Trophoblast cell (in vitro differentiated cells and primary cell): ENCODE measurements at regions not wholly inside any gene's neighbourhood (a gene's known extent, or its start where the extent isn't known, plus 50 kb on each side); places are given as distances from the start of the nearest gene placed in this dataset.
"Not testable (repeated sequence)": the region's sequence is repeated elsewhere in the genome, so short reads cannot be mapped to it uniquely, and the experiment has no call there.

Experiments
- DNase-seq, 2 donors: peaks; one replicate each; pipeline ENCODE4 v3.0.0-alpha.2; 2016
- H2AFZ ChIP-seq: 2 replicates; pipeline ENCODE4 v1.6.1; 2013; ENCODE audit warnings: low read length, moderate library complexity, mild to moderate bottlenecking; ENCODE audit not compliant: insufficient read depth, poor library complexity
- H2AK5ac ChIP-seq: 2 replicates; pipeline ENCODE4 v1.6.1; 2013; ENCODE audit warnings: mild to moderate bottlenecking, low read length
- H2BK120ac ChIP-seq: 2 replicates; pipeline ENCODE4 v1.6.1; 2013; ENCODE audit warnings: low read length, mild to moderate bottlenecking, moderate library complexity; ENCODE audit not compliant: insufficient read depth, poor library complexity
- H2BK12ac ChIP-seq: 2 replicates; pipeline ENCODE4 v1.6.1; 2013; ENCODE audit warnings: mild to moderate bottlenecking, low read length, moderate library complexity
- H2BK5ac ChIP-seq: 2 replicates; pipeline ENCODE4 v1.6.1; 2013; ENCODE audit warnings: low read length, low read depth, moderate library complexity, mild to moderate bottlenecking; ENCODE audit not compliant: poor library complexity
- H3K14ac ChIP-seq: 2 replicates; pipeline ENCODE4 v1.6.1; 2013; ENCODE audit warnings: mild to moderate bottlenecking, low read length
- H3K18ac ChIP-seq: 2 replicates; pipeline ENCODE4 v1.6.1; 2013; ENCODE audit warnings: mild to moderate bottlenecking, low read length
- H3K23ac ChIP-seq: 2 replicates; pipeline ENCODE4 v1.6.1; 2013; ENCODE audit warnings: low read length
- H3K27ac ChIP-seq: 2 replicates; pipeline ENCODE4 v1.5.1; 2013; ENCODE audit warnings: low read depth, mild to moderate bottlenecking, inconsistent platforms, low read length, moderate library complexity
- H3K27me3 ChIP-seq: 2 replicates; pipeline ENCODE4 v1.6.1; 2013; ENCODE audit warnings: inconsistent platforms, mild to moderate bottlenecking, low read length, moderate library complexity; ENCODE audit not compliant: insufficient read depth
- H3K36me3 ChIP-seq, 2 experiments: 1 replicate in 1 of 2; 2 replicates in 1 of 2; pipeline ENCODE4 v1.6.1; 2013; ENCODE audit warnings: low read length in 2 of 2, mild to moderate bottlenecking in 2 of 2, moderate library complexity in 1 of 2; ENCODE audit not compliant: insufficient read depth in 2 of 2, control insufficient read depth in 1 of 2
- H3K4ac ChIP-seq: 2 replicates; pipeline ENCODE4 v1.6.1; 2013; ENCODE audit warnings: low read depth, mild to moderate bottlenecking, low read length, moderate library complexity
- H3K4me1 ChIP-seq, 2 experiments: 1 replicate in 1 of 2; 2 replicates in 1 of 2; pipeline ENCODE4 v1.6.1; 2013; ENCODE audit warnings: low read length in 2 of 2, mild to moderate bottlenecking in 2 of 2, moderate library complexity in 1 of 2; ENCODE audit not compliant: insufficient read depth in 2 of 2, control insufficient read depth in 1 of 2
- H3K4me2 ChIP-seq: 2 replicates; pipeline ENCODE4 v1.6.1; 2013; ENCODE audit warnings: inconsistent platforms, mild to moderate bottlenecking, low read length, moderate library complexity
- H3K4me3 ChIP-seq: 2 replicates; pipeline ENCODE4 v1.5.1; 2013; ENCODE audit warnings: mild to moderate bottlenecking, low read depth, low read length, inconsistent platforms
- H3K79me1 ChIP-seq: one replicate; pipeline ENCODE4 v1.6.1; 2013; ENCODE audit warnings: low read length
- H3K79me2 ChIP-seq: 2 replicates; pipeline ENCODE4 v1.6.1; 2013; ENCODE audit warnings: low read length, mild to moderate bottlenecking; ENCODE audit not compliant: control insufficient read depth, insufficient read depth, poor library complexity
- H3K9ac ChIP-seq: 2 replicates; pipeline ENCODE4 v1.6.1; 2013; ENCODE audit warnings: mild to moderate bottlenecking, low read length
- H3K9me3 ChIP-seq: 2 replicates; pipeline ENCODE4 v1.6.1; 2013; ENCODE audit warnings: low read depth, mild to moderate bottlenecking, control low read depth, inconsistent platforms, low read length; ENCODE audit not compliant: insufficient read depth
- H4K12ac ChIP-seq: 2 replicates; pipeline ENCODE4 v1.6.1; 2013; ENCODE audit warnings: low read depth, mild to moderate bottlenecking, low read length, moderate library complexity
- H4K8ac ChIP-seq: 2 replicates; pipeline ENCODE4 v1.6.1; 2013; ENCODE audit warnings: low read depth, mild to moderate bottlenecking, low read length, moderate library complexity
- H4K91ac ChIP-seq: one replicate; pipeline ENCODE4 v1.6.1; 2013; ENCODE audit warnings: low read depth, mild to moderate bottlenecking, low read length, moderate library complexity
- WGBS: extraction: QIAGEN DNeasy Blood & Tissue Kit; methylation state at CpG from one replicate; pipeline ENCODE4 v1.1.7; 2013; ENCODE audit warnings: missing lambda C conversion rate; ENCODE audit not compliant: insufficient read length, insufficient coverage; ENCODE audit errors: extremely low coverage; 5-methylcytosine and 5-hydroxymethylcytosine counted together

DNA sequence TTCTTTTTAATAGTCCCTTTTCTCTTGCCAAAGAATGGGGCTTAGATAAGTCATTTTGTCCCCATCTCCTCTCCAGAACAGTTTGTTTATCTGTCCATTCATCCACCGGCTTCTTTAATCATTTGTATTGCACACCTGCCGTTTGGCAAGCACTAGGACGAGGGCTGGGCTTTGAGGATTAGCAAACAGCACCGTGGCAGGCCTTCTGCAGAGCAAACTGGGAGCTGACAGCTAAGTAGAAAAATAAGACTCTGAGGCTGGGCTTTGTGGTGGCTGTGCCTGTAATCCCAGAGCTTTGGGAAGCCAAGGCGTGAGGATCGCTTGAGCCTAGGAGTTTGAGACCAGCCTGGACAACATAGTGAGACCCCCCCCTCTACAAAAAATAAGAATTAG is 214.2 kb upstream of the ZNF469 start:
- H4K8ac ChIP-seq, H2AK5ac ChIP-seq, H3K4ac ChIP-seq, H2BK120ac ChIP-seq, H3K79me2 ChIP-seq, H3K36me3 ChIP-seq, H3K23ac ChIP-seq, H4K12ac ChIP-seq, H3K18ac ChIP-seq, H2BK12ac ChIP-seq, H2BK5ac ChIP-seq, H3K27me3 ChIP-seq, H3K4me3 ChIP-seq, H3K4me1 ChIP-seq, H3K9me3 ChIP-seq, H3K9ac ChIP-seq, H3K27ac ChIP-seq, DNase-seq, H3K14ac ChIP-seq, H3K4me2 ChIP-seq, H4K91ac ChIP-seq, H2AFZ ChIP-seq, H3K79me1 ChIP-seq: not testable (repeated sequence)
- WGBS = no CpG with 5 or more reads among the region's 6 CpGs

DNA sequence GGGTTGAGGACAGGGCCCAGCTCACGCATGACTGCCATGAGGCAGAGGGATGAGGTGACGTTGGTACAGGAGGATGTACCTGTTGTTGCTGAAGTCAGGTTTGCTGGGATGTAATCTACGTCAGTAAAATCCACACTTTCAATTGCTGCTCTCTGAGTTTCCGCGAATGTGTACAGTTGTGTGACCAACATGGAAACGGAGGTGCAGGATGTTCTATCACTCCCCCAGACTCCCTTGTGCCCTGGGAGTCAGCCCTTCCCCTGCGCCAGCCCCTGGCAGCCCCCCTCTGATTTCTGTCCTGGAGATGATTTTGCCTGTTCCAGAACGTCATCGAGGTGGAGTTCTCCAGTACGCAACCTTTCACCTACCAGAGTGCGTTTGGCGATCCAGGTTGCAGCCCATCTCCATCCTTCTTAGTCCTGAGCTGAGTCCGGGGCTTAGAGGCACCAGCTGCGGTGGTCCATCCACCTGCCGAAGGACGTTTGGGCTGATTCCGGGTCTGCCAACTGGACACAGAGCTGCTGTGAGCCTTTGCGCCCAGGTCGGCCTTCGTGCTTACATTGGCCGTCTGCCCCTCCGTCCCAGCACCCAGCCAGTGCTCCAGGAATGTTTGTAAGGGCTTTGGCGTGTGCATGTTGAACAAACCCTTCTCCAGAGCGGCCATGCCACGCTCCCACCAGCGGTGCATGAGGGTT is 213.5 kb upstream of the ZNF469 start:
- not testable (repeated sequence) for H4K12ac ChIP-seq, H2BK5ac ChIP-seq

DNA sequence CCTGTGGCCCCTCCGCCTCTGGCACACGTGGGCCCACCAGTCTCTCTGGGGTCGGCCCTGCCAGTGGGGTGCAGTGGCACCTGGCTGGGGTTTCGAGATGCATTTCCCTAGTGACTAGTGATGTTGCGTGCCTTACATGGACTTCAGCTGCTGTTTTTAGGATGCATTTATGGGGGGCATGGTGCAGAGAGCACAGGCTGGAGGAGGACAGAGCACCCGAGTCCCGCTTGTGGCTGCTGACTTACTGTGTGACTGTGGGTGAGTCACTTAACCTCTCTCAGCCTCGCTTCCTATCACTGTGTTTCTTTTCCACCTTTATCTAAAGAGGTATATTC is 213.0 kb upstream of the ZNF469 start:
- not testable (repeated sequence) for H3K9me3 ChIP-seq, H3K27ac ChIP-seq, H3K79me1 ChIP-seq, H4K8ac ChIP-seq, H3K36me3 ChIP-seq, H3K9ac ChIP-seq, H3K18ac ChIP-seq, H3K4me1 ChIP-seq, H2AK5ac ChIP-seq, H4K91ac ChIP-seq, H3K4me2 ChIP-seq, DNase-seq, H3K23ac ChIP-seq, H4K12ac ChIP-seq, H3K27me3 ChIP-seq, H3K4ac ChIP-seq, H3K79me2 ChIP-seq, H2BK120ac ChIP-seq, H3K4me3 ChIP-seq, H2AFZ ChIP-seq, H2BK5ac ChIP-seq, H2BK12ac ChIP-seq, H3K14ac ChIP-seq
- WGBS = no CpG with 5 or more reads among the region's 8 CpGs

More for the DNA sequence above, 213.5 kb upstream of the ZNF469 start:
- not testable (repeated sequence) for H2AFZ ChIP-seq, H2BK120ac ChIP-seq, H3K4ac ChIP-seq, H3K79me2 ChIP-seq, H3K18ac ChIP-seq, H3K79me1 ChIP-seq, H3K36me3 ChIP-seq, H2AK5ac ChIP-seq, H3K27me3 ChIP-seq, H3K4me1 ChIP-seq, H4K91ac ChIP-seq, DNase-seq, H3K4me2 ChIP-seq, H3K4me3 ChIP-seq, H3K27ac ChIP-seq, H3K9ac ChIP-seq, H3K23ac ChIP-seq, H2BK12ac ChIP-seq, H4K8ac ChIP-seq, H3K9me3 ChIP-seq, H3K14ac ChIP-seq
- WGBS = no CpG with 5 or more reads among the region's 26 CpGs

DNA sequence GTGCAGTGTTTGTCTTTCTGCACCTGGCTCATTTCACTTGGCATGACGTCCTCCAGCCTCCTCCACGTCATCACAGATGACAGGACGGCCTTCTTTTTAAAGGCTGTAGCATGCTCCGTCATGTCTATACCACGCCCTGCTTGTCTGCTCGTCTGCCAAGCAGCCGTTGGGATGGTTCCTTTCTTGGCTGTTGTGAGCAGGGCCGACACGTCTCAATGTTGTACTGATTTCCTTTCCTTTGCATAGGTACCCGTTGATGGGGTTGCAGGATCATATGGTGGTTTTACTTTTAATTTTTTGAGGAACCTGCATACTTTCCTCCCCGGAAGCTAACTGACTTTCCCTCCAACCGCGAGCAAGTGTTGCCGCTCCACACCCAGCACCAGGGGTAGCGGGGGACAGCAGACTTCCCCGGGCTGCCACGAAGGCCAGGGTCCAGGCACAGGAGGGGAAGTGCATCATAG is 212.2 kb upstream of the ZNF469 start:
- no peak overlapping the region for H4K91ac ChIP-seq
- H2BK5ac ChIP-seq = no peak overlapping the region
- H2BK120ac ChIP-seq = no peak overlapping the region
- WGBS = no CpG with 5 or more reads among the region's 17 CpGs
- no peak overlapping the region for H2AFZ ChIP-seq
- no peak overlapping the region for H3K4me3 ChIP-seq
- H3K4me2 ChIP-seq = no peak overlapping the region
- H3K18ac ChIP-seq = no peak overlapping the region
- no peak overlapping the region for H2AK5ac ChIP-seq
- H3K9ac ChIP-seq = no peak overlapping the region
- peaks cover 0 to 2% of the 10 kb centered on the region in 2 experiments for H3K4me1 ChIP-seq
- H3K27ac ChIP-seq = no peak overlapping the region
- no peak overlapping the region for H3K4ac ChIP-seq
- H4K8ac ChIP-seq = no peak overlapping the region
- H3K9me3 ChIP-seq = no peaks in the 10 kb centered on the region
- no peaks in the 10 kb centered on the region for H3K36me3 ChIP-seq
- DNase-seq = no peak
- H3K79me1 ChIP-seq = no peaks in the 10 kb centered on the region
- no peaks in the 10 kb centered on the region for H3K27me3 ChIP-seq
- no peaks in the 10 kb centered on the region for H3K79me2 ChIP-seq
- H3K23ac ChIP-seq = no peak overlapping the region
- no peak overlapping the region for H4K12ac ChIP-seq
- H3K14ac ChIP-seq = no peak overlapping the region
- no peak overlapping the region for H2BK12ac ChIP-seq
